ENCODE measurements at regions not wholly inside any gene's neighbourhood (a gene's known extent, or its start where the extent isn't known, plus 50 kb on each side); places are given as distances from the start of the nearest gene placed in this dataset.

GRCh38 chr5:165161204-165161603 is 1655.8 kb downstream of the MAT2B start:
- DNase-seq, result no peak

- DNase-seq, result no peak
Measured at GRCh38 chr5:165163861-165164260, 1658.4 kb downstream of the MAT2B start.

GRCh38 chr5:165173651-165174050 is 1668.2 kb downstream of the MAT2B start:
- DNase-seq, result no peak

GRCh38 chr5:165175041-165175440 is 1669.6 kb downstream of the MAT2B start:
- DNase-seq, result no peak

GRCh38 chr5:165184183-165184582 is 1678.8 kb downstream of the MAT2B start:
- DNase-seq, result no peak

GRCh38 chr5:165185716-165186115 is 1680.3 kb downstream of the MAT2B start:
- DNase-seq, result no peak

GRCh38 chr5:165187815-165188214 is 1682.4 kb downstream of the MAT2B start:
- no peak for DNase-seq

- DNase-seq, result no peak
Measured at GRCh38 chr5:165188556-165189175, 1683.2 kb downstream of the MAT2B start.

GRCh38 chr5:165196961-165197360 is 1691.5 kb downstream of the MAT2B start:
- no peak for DNase-seq

- DNase-seq, result no peak
Measured at GRCh38 chr5:165201369-165201768, 1696.0 kb downstream of the MAT2B start.

GRCh38 chr5:165201771-165202518 is 1696.5 kb downstream of the MAT2B start:
- no peak for DNase-seq

GRCh38 chr5:165202519-165202910 is 1697.1 kb downstream of the MAT2B start:
- no peak for DNase-seq

- no peak for DNase-seq
Measured at GRCh38 chr5:165209101-165209727, 1703.8 kb downstream of the MAT2B start.

GRCh38 chr5:165224366-165225045 is 1719.1 kb downstream of the MAT2B start:
- no peak for DNase-seq

- no peak for DNase-seq
Measured at GRCh38 chr5:165227515-165227914, 1722.1 kb downstream of the MAT2B start.

- no peak for DNase-seq
Measured at GRCh38 chr5:165228184-165228583, 1722.8 kb downstream of the MAT2B start.

- no peak for DNase-seq
Measured at GRCh38 chr5:165231821-165232508, 1726.5 kb downstream of the MAT2B start.

GRCh38 chr5:165232509-165233028 is 1727.2 kb downstream of the MAT2B start:
- no peak for DNase-seq

GRCh38 chr5:165241811-165242210 is 1736.4 kb downstream of the MAT2B start:
- DNase-seq, result no peak

- DNase-seq, result no peak
Measured at GRCh38 chr5:165242646-165243045, 1737.2 kb downstream of the MAT2B start.

GRCh38 chr5:165244407-165244806 is 1739.0 kb downstream of the MAT2B start:
- DNase-seq, result no peak

- DNase-seq, result no peak
Measured at GRCh38 chr5:165258197-165258771, 1752.9 kb downstream of the MAT2B start.

All from DMS 273 treated with DMSO at 0.1 percent for 48 hours (cell line).